RPMI7951 (cell line): ENCODE measurements at regions not wholly inside any gene's neighbourhood (a gene's known extent, or its start where the extent isn't known, plus 50 kb on each side); places are given as distances from the start of the nearest gene placed in this dataset.
"Not testable (repeated sequence)": the region's sequence is repeated elsewhere in the genome, so short reads cannot be mapped to it uniquely, and the experiment has no call there.

ENCODE experiments used
- DNase-seq: peaks from one replicate; pipeline ENCODE4 v3.0.0-alpha.2; 2012; ENCODE audit warnings: low read depth

DNA sequence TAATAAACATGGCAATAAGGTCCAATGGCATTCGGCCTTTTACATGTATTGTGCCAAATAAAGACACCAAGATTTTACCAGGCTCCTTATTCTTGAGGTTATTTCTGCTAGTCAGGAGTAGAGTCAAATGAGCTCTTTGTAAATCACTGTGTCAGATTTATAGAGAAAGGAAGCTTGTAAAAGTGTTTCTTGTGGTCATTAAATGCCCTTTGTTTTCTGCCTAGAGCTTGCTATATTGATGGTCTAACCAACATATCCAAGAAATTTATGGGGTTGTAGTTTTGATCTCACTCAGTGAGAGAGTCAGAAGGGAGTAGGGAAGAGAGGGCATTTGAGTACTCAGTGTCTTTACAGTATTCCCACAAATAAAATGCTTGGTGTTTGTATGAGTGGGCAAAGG lies 86.2 kb upstream of the FRMPD4 start:
- DNase-seq, result no peak

GRCh38 chrX:12058087-12058486 lies 80.2 kb upstream of the FRMPD4 start:
- DNase-seq, result no peak

- DNase-seq, result no peak
Observed at GRCh38 chrX:12060489-12061260, 77.6 kb upstream of the FRMPD4 start.

- peak; percentile 42 for DNase-seq
Observed at GRCh38 chrX:12065251-12065650, 73.0 kb upstream of the FRMPD4 start.

GRCh38 chrX:12076046-12076445 lies 62.2 kb upstream of the FRMPD4 start:
- peak; percentile 15 for DNase-seq

GRCh38 chrX:12080265-12080664 lies 58.0 kb upstream of the FRMPD4 start:
- peak; percentile 42 for DNase-seq

DNA sequence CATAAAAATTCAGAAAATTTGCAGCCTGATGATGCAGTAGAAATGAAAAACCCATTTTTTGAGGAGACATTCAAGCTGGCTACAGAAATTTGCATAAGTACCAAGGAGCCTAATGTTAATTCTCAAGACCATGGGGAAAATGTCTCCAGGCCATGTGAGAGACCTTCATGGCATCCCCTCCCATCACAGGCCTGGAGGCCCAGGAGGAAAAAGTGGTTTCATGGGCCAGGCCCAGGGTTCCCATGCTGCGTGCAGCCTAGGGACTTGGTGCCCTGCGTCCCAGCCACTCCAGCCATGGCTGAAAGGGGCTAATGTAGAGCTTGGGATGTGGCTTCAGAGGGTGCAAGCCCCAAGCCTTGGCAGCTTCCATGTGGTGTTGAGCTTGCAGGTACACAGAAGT lies 55.3 kb upstream of the FRMPD4 start:
- DNase-seq, result not testable (repeated sequence)
